ENCODE measurements at regions not wholly inside any gene's neighbourhood (a gene's known extent, or its start where the extent isn't known, plus 50 kb on each side); places are given as distances from the start of the nearest gene placed in this dataset.

- TF ChIP-seq, protein P1, sequence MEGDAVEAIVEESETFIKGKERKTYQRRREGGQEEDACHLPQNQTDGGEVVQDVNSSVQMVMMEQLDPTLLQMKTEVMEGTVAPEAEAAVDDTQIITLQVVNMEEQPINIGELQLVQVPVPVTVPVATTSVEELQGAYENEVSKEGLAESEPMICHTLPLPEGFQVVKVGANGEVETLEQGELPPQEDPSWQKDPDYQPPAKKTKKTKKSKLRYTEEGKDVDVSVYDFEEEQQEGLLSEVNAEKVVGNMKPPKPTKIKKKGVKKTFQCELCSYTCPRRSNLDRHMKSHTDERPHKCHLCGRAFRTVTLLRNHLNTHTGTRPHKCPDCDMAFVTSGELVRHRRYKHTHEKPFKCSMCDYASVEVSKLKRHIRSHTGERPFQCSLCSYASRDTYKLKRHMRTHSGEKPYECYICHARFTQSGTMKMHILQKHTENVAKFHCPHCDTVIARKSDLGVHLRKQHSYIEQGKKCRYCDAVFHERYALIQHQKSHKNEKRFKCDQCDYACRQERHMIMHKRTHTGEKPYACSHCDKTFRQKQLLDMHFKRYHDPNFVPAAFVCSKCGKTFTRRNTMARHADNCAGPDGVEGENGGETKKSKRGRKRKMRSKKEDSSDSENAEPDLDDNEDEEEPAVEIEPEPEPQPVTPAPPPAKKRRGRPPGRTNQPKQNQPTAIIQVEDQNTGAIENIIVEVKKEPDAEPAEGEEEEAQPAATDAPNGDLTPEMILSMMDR (conservative IDR thresholded peaks at IDR 0.05 in 1 of 2, IDR thresholded peaks at IDR 0.05 in 1 of 2; ENCODE audit: extremely low read depth in 1 of 2, insufficient read depth in 1 of 2, low read depth in 1 of 2, low read length in 2 of 2): no peak
- no peak for TF ChIP-seq EZH2 (IDR thresholded peaks at IDR 0.05; ENCODE audit: borderline replicate concordance, low read length)
These were observed 80.7 kb downstream of the KCNA5 start for GRCh38 chr12:5124401-5124800.
